ENCODE measurements at regions not wholly inside any gene's neighbourhood (a gene's known extent, or its start where the extent isn't known, plus 50 kb on each side); places are given as distances from the start of the nearest gene placed in this dataset.

DNA sequence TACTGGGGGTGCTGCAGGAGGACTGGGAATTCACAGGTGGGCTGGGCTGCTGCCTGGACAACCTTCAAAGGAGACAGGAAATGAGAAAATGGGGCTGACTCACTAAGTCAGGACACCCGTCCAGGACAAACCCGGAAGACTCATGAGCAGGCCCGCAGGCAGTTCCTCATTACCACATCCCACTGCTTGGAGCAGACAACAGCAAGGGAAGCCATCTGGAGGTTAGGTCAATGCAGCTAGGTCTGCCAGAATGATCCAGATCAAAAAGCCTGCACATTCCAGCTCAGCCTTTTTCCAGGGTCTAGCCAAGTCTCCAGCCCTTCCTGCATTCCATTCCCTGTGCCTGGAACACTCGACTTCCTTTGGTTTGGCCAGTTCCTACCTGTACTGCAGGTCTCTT is 536.5 kb upstream of the CDH11 start:
- TF ChIP-seq CEBPB (IDR thresholded peaks at IDR 0.05): no peak
- TF ChIP-seq TAF1 (IDR thresholded peaks at IDR 0.05; ENCODE audit: low read depth): no peak
- TF ChIP-seq EP300 (IDR thresholded peaks at IDR 0.05; ENCODE audit: borderline replicate concordance): no peak
- TF ChIP-seq RAD21 (IDR thresholded peaks at IDR 0.05; ENCODE audit: low read depth): no peak
- no peak for TF ChIP-seq MAX (IDR thresholded peaks at IDR 0.05)
- TF ChIP-seq CREB1 (IDR thresholded peaks at IDR 0.05; ENCODE audit: low read depth): no peak
- TF ChIP-seq REST (IDR thresholded peaks at IDR 0.05; ENCODE audit: low read depth): no peak
- TF ChIP-seq FOXM1 (IDR thresholded peaks at IDR 0.05; ENCODE audit: borderline replicate concordance, low read depth): no peak
- TF ChIP-seq EGR1 (IDR thresholded peaks at IDR 0.05): no peak
- TF ChIP-seq NFIC (IDR thresholded peaks at IDR 0.05): no peak
- TF ChIP-seq, protein P1, sequence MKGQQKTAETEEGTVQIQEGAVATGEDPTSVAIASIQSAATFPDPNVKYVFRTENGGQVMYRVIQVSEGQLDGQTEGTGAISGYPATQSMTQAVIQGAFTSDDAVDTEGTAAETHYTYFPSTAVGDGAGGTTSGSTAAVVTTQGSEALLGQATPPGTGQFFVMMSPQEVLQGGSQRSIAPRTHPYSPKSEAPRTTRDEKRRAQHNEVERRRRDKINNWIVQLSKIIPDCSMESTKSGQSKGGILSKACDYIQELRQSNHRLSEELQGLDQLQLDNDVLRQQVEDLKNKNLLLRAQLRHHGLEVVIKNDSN (IDR thresholded peaks at IDR 0.05): no peak
- TF ChIP-seq TCF12 (IDR thresholded peaks at IDR 0.05; ENCODE audit: low read depth): no peak

Data from Ishikawa (cell line).